Ishikawa (cell line): ENCODE measurements at regions not wholly inside any gene's neighbourhood (a gene's known extent, or its start where the extent isn't known, plus 50 kb on each side); places are given as distances from the start of the nearest gene placed in this dataset.

Experiments used
- CEBPB ChIP-seq: IDR thresholded peaks from 2 replicates; pipeline ENCODE4 v1.6.1; 2012
- CREB1 ChIP-seq: IDR thresholded peaks from 2 replicates; pipeline ENCODE4 v1.6.1; 2012; ENCODE audit warnings: low read depth
- EGR1 ChIP-seq: IDR thresholded peaks from 2 replicates; pipeline ENCODE4 v1.6.1; 2012
- EP300 ChIP-seq: IDR thresholded peaks from 2 replicates; pipeline ENCODE4 v1.6.1; 2012; ENCODE audit warnings: borderline replicate concordance
- FOXM1 ChIP-seq: IDR thresholded peaks from 2 replicates; pipeline ENCODE4 v1.6.1; 2012; ENCODE audit warnings: low read depth, borderline replicate concordance
- NFIC ChIP-seq: IDR thresholded peaks from 2 replicates; pipeline ENCODE4 v1.6.1; 2012
- RAD21 ChIP-seq: IDR thresholded peaks from 2 replicates; pipeline ENCODE4 v1.6.1; 2012; ENCODE audit warnings: low read depth
- TAF1 ChIP-seq: IDR thresholded peaks from 2 replicates; pipeline ENCODE4 v1.6.1; 2012; ENCODE audit warnings: low read depth, mild to moderate bottlenecking
- TCF12 ChIP-seq: IDR thresholded peaks from 2 replicates; pipeline ENCODE4 v1.6.1; 2012; ENCODE audit warnings: low read depth
- TEAD4 ChIP-seq: IDR thresholded peaks from 2 replicates; pipeline ENCODE4 v1.6.1; 2012
- YY1 ChIP-seq: IDR thresholded peaks from 2 replicates; pipeline ENCODE4 v1.6.1; 2012; ENCODE audit warnings: low read depth
- ZBTB7A ChIP-seq: IDR thresholded peaks from 2 replicates; pipeline ENCODE4 v1.6.1; 2012; ENCODE audit warnings: low read depth
- TF ChIP-seq, protein P1 (sequence below): IDR thresholded peaks from 2 replicates; pipeline ENCODE4 v1.6.1; 2012
- TF ChIP-seq, protein P2 (sequence below): IDR thresholded peaks from 2 replicates; pipeline ENCODE4 v1.6.1; 2012; ENCODE audit warnings: low read depth, mild to moderate bottlenecking
- TF ChIP-seq, protein P3 (sequence below): IDR thresholded peaks from 2 replicates; pipeline ENCODE4 v1.6.1; 2012

DNA sequence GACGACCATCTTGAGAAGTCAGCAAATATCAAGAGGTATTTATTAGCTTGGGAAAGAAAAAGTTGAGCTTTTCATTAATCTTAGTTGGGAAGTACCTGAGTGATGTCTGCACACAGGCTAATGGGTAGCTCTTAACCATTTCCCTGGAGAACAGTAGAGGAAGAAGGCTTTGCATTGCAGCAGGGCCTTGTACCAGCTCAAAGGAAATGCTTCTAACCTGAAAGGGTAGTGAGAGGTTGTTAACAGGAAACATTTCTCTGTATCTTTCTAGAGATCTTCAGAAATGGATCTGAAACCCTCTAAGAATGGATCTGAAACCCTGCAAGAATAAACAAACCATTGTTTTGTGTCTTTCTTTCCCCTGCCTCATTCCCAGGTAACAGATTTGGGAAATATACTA, 393.3 kb downstream of the PLK2 start:
- TF ChIP-seq NFIC (no peak), RAD21 (no peak), CREB1 (no peak), EGR1 (no peak), TAF1 (no peak), ZBTB7A (no peak), FOXM1 (no peak), EP300 (no peak)
- TF ChIP-seq, protein P1, sequence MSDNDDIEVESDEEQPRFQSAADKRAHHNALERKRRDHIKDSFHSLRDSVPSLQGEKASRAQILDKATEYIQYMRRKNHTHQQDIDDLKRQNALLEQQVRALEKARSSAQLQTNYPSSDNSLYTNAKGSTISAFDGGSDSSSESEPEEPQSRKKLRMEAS = no peak
- TF ChIP-seq, protein P2, sequence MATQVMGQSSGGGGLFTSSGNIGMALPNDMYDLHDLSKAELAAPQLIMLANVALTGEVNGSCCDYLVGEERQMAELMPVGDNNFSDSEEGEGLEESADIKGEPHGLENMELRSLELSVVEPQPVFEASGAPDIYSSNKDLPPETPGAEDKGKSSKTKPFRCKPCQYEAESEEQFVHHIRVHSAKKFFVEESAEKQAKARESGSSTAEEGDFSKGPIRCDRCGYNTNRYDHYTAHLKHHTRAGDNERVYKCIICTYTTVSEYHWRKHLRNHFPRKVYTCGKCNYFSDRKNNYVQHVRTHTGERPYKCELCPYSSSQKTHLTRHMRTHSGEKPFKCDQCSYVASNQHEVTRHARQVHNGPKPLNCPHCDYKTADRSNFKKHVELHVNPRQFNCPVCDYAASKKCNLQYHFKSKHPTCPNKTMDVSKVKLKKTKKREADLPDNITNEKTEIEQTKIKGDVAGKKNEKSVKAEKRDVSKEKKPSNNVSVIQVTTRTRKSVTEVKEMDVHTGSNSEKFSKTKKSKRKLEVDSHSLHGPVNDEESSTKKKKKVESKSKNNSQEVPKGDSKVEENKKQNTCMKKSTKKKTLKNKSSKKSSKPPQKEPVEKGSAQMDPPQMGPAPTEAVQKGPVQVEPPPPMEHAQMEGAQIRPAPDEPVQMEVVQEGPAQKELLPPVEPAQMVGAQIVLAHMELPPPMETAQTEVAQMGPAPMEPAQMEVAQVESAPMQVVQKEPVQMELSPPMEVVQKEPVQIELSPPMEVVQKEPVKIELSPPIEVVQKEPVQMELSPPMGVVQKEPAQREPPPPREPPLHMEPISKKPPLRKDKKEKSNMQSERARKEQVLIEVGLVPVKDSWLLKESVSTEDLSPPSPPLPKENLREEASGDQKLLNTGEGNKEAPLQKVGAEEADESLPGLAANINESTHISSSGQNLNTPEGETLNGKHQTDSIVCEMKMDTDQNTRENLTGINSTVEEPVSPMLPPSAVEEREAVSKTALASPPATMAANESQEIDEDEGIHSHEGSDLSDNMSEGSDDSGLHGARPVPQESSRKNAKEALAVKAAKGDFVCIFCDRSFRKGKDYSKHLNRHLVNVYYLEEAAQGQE = no peak
- TF ChIP-seq, protein P3, sequence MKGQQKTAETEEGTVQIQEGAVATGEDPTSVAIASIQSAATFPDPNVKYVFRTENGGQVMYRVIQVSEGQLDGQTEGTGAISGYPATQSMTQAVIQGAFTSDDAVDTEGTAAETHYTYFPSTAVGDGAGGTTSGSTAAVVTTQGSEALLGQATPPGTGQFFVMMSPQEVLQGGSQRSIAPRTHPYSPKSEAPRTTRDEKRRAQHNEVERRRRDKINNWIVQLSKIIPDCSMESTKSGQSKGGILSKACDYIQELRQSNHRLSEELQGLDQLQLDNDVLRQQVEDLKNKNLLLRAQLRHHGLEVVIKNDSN = no peak

DNA sequence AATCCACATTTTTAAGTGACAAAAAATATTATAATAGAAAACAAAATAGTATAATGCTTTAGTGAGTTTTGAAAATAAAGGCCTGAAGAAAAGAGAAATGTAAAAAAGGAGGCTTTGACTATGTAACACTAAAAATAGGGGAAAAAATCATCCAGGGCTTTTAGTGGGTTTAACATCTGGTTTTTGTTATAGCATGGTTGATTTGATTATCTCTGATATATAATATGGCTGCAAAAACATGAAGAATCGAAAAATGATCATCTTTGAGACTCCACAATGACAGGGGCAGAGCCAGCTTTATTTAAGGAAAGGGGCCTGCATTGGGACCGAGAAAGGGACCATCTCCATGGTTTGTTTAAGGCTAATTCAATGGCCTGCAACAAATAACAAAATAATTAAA, 393.8 kb downstream of the PLK2 start:
- TF ChIP-seq NFIC = no peak
- TF ChIP-seq YY1 = no peak
- TF ChIP-seq EP300 = no peak
- TF ChIP-seq, protein P1 = no peak
- no peak for TF ChIP-seq TEAD4
- TF ChIP-seq, protein P3 = no peak
- no peak for TF ChIP-seq CREB1
- TF ChIP-seq CEBPB = no peak
- no peak for TF ChIP-seq TAF1
- TF ChIP-seq RAD21 = no peak
- TF ChIP-seq FOXM1 = no peak
- TF ChIP-seq, protein P2 = no peak
- no peak for TF ChIP-seq EGR1
- no peak for TF ChIP-seq TCF12
- no peak for TF ChIP-seq ZBTB7A

DNA sequence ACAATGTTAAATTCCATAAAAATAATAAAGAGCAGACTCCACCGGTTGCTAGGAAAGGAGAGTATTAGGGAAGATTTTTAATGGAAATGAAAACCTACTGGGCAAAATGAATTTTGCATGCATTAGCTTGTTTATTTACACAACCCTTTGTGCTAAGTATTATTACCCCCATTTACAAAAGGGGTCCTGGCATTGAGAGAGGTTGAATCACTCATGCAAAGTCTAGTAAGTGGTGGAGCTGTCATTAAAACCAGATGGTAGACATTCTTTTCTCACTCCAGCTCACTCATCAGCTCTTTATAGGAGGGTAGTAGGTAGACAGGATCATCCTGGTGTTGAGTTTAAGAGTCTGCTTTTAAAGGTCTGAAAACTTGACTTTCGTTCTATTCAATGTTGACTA, 395.1 kb downstream of the PLK2 start:
- TF ChIP-seq EGR1 (no peak), TAF1 (no peak), YY1 (no peak), RAD21 (no peak), ZBTB7A (no peak), FOXM1 (no peak), CEBPB (no peak), EP300 (no peak)
- TF ChIP-seq, protein P2 = no peak

DNA sequence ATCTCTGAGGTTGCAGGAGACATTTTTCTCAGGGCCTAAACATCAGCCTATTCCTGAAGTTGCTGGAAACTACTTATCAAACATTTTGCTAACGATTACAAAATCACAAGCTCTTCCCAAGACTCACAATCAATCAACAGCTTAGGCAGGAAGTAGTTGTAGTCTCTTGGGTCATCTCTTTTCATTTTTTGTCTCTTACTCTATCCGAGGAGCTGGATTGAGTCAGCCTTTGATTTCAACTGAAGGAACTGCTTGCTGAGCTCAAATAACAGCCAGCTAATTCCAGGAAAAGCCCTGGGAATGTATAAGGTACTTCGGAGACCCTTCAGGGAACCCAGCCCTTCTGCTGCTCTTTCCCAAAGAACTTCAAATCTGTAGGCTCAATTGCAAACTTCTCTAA, 398.9 kb downstream of the PLK2 start:
- no peak for TF ChIP-seq NFIC
- TF ChIP-seq RAD21 = no peak
- TF ChIP-seq TEAD4 = no peak
- TF ChIP-seq CEBPB = no peak

DNA sequence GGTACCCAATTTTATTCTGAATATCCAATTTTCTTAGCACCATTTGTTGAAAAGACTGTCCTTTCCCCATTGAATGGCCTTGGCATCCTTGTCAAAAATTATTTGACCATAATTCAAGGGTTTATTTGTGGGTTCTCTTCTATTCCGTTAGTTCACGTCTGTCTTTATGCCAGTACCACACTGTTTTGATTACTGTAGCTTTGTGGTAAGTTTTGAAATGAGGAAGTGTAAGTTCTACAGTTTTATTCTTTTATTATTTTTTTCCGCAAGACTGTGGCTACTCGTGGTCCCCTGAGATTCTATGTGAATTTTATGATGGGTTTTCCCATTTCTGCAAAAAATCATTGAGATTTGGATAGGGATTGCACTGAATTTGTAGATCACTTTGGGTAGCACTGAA, 402.6 kb downstream of the PLK2 start:
- TF ChIP-seq, protein P2 = no peak
- no peak for TF ChIP-seq ZBTB7A
- no peak for TF ChIP-seq RAD21
- TF ChIP-seq EGR1 = no peak
- TF ChIP-seq, protein P1 = no peak
- TF ChIP-seq TAF1 = no peak
- TF ChIP-seq, protein P3 = no peak
- TF ChIP-seq TEAD4 = no peak
- no peak for TF ChIP-seq FOXM1
- TF ChIP-seq YY1 = no peak
- TF ChIP-seq TCF12 = no peak
- no peak for TF ChIP-seq NFIC
- TF ChIP-seq EP300 = no peak
- no peak for TF ChIP-seq CREB1
- TF ChIP-seq CEBPB = no peak
